ENCODE measurements at regions not wholly inside any gene's neighbourhood (a gene's known extent, or its start where the extent isn't known, plus 50 kb on each side); places are given as distances from the start of the nearest gene placed in this dataset.
"Not testable (repeated sequence)": the region's sequence is repeated elsewhere in the genome, so short reads cannot be mapped to it uniquely, and the experiment has no call there.

DNA sequence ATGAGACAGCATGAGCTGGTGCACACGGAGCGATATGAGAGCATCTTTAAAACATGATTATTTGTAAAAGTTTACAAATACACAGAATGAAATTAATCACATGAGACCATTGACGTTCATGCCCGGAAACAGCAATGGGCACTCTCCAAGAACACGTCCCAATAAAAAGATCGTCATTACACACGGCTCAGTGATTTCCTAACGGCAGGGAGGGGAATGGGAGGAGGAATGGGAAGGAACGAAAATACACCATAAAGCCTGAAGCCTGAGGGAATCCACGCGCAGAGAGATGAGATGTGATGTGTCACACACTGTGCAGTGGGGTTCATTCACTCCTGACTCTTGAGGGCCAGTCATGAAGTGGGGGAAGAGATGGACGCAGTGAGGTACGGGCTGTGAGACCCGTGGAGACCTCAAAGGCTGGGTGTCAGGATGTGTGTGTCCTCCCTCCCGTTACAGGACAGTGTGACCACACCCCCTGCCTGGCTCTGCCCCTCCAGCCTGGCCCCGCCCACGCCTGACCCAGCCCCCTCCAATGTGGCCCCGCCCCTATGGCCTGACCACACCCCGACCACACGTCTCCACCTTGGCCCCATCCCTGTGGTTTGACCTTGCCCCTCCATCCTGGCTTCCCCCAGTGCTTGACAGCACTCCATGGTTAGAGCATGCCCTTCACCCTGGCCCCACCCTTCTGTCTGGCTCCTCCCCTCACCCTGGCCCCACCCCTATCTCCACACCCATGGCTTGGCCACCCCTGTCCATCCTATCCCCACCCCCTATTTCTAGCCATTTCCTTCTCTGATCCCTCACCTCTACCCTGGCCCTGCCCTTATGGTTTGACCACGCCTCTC is 270.5 kb upstream of the SFSWAP start:
- intact Hi-C loops (cut with DNase I); DNase-seq: not testable (repeated sequence)

- intact Hi-C loops (cut with DNase I) = no loop called here
- DNase-seq = peak in 1 of 42 donors; percentile 8
Observed at GRCh38 chr12:131441060-131441396, 269.9 kb upstream of the SFSWAP start.

GRCh38 chr12:131441638-131442336 is 269.1 kb upstream of the SFSWAP start:
- intact Hi-C loops (cut with DNase I) = no loop called here
- DNase-seq = peak in 2 of 42 donors; percentile 12 to 34

DNA sequence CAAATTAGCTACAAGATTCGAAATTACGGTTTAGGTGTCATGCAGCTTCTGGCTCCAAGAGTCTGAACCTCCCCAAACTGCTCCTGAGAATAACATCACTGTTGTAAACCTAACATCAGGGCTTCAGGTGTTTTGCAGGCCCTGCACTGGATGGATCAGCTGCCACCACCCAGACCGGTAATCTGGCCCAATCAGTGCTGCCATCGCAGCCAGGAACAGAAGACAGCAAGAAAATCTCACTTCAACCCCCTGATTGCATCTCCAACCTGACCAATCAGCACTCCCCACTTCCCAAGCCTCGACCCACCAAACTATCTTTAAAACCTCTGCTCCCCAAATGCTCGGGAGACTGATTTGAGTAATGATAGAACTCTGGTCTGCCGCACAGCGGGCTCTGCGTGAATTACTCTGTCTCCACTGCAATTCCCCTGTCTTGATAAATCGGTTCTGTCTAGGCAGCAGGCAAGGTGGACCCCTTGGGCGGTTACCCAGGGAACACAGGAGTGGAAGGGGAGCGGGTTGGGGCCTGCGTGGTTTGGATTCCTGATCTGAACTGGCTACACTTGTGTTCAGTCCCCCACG is 268.5 kb upstream of the SFSWAP start:
- intact Hi-C loops (cut with DNase I) = no loop called here
- peak in 2 of 42 donors; percentile 7 to 11 for DNase-seq

GRCh38 chr12:131443019-131444000 is 267.6 kb upstream of the SFSWAP start:
- DNase-seq = peak in 2 of 42 donors; percentile 8 to 24
- intact Hi-C loops (cut with DNase I) = no loop called here

DNA sequence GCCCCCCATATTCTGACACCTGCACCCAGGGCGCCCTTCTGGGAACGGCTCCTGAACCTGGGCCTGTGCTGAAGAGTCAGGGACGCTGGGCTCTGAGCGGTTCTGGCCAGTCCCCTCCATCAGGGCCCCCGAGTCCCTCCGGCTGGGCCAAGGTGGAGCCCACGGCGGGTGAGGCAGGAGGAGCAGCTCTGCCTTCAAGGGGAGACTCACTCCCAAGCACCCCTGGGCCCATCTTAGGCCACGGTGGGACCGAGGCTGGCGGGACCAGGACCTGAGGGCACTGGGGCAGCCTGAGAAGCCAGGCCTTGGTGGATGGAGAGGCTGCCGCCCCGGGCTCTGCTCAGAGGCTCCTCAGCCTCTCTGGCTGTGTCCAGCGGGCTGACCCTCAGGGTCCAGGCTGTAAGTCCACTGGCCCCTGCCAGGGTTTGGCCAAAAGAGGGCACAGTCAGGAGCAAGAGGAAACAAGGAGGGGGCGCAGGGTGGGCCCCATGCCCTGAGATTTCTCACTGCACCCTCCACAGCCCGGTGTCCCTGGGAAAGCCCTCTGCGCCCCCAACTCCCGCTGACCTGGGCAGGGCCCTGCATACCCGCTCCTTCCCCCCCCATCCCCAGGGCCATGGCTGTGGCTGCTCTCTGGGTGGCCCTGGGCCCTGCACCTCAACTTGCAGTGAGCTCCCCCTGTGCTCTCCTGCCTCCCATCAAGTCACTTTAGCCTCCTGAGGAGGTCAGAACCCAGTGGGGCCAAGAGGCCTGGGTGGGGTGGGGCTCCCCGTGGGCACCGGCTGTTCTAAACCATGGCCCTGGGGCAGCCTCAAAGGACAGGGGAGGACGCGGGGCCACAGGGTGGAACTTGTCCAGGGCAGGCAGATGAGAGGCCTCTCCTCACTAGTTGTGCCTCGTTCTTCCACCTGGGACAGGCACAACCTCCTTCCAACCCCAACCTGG is 266.4 kb upstream of the SFSWAP start:
- intact Hi-C loops (cut with DNase I) = no loop called here
- DNase-seq = peak in 1 of 42 donors; percentile 36

DNA sequence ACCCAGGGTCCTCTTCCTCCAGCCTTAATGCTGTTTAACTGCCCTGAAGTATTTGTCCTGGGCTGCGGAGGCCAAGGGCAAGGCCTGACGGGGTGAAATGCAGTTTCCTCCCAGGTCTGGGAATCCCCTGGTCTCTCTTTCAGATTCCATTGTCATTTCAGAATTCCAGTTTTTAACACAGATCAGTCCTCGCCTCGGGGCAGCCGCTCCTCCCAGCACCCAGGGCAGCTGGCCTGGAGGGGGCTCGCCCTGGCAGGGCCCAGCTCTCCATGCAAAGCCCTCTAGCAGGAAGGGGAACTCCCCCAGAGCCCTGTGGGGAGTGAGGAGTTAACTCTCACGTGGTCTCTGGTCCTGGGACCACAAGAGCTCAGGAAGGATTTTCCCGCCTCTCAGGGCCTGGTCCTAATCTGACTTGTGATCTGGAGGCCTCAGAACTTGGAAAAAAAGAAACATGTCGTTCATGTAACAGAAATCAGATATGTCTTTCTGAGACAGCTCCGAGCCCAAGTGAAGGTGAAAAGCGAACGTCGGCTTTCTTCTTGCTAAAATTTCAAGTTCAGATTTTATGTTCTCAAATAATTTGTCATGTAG is 265.6 kb upstream of the SFSWAP start:
- peak in 1 of 42 donors; percentile 31 for DNase-seq

DNA sequence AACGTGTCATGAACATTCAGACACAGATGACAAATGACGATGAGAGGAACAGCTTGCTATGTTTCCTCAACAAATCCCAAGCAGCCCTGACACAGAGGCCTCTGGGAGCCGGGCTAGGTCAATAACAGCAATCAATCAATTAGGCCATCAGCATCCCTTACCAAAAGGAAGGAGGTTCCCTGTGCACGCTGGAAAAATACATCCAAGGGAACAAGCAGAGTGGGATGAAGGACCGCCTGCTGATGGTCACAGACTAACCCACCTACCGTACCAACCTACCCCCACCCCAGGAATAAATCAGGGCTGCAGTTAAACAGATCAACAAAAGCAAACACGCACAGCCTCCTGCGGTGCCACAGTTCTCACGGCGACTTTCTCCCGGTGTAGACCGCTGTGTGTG is 265.1 kb upstream of the SFSWAP start:
- peak in 1 of 42 donors; percentile 12 for DNase-seq
- intact Hi-C loops (cut with DNase I) = no loop called here

More for the DNA sequence above, 265.6 kb upstream of the SFSWAP start:
- intact Hi-C loops (cut with DNase I) = no loop called here

DNA sequence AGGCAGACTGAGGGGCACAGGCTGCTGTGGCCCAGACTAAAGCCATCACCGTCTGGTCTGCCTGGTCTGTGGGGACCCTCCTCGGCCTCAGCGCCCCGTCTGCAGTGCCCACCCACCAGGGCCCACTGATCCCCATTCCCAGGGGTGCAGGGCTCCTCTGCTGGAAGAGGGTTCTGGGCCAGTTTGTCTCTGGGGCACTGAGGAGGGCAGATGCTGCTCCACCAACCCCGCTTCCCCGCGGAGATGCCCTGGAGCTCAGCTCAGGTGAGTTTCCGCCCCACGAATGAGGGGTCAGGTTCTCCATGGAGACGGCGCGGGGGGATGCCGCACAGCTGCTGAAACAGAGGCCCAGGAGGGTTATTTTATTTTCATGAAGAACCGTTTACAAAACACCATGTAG is 263.3 kb upstream of the SFSWAP start:
- peak in 2 of 42 donors; percentile 5 to 19 for DNase-seq
- intact Hi-C loops (cut with DNase I) = not testable (repeated sequence)

- intact Hi-C loops (cut with DNase I) = no loop called here
Observed at GRCh38 chr12:131448254-131448795, 262.6 kb upstream of the SFSWAP start.

GRCh38 chr12:131449027-131449426 is 261.9 kb upstream of the SFSWAP start:
- DNase-seq = no peak
- intact Hi-C loops (cut with DNase I) = no loop called here

More at GRCh38 chr12:131448254-131448795, 262.6 kb upstream of the SFSWAP start:
- peak in 2 of 42 donors; percentile 26 to 29 for DNase-seq

DNA sequence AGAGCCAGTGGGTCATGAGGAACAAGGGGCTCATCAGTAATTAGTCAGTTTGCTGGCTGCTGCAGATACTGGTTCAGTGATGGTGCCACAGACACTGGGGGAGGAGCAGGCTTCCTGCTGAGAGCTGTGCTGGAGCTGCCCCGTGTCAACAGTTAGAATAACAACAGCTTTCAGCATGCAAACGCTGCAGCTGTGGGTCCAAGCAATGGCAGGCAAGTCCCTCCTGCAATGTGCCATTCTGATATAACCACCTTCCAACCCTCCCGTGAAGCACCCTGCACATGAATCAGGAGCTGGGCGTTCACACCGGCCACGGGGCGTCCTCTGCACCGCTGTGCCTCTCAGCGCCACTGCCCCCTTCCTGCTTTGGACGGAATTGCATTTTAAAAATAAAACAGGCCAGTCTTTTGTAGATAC is 258.4 kb upstream of the SFSWAP start:
- intact Hi-C loops (cut with DNase I) = no loop called here
- DNase-seq = peak in 2 of 42 donors; percentile 31 to 32

GRCh38 chr12:131454418-131455217 is 256.3 kb upstream of the SFSWAP start:
- peak in 22 of 42 donors; percentile 13 to 66 (median 37) for DNase-seq

DNA sequence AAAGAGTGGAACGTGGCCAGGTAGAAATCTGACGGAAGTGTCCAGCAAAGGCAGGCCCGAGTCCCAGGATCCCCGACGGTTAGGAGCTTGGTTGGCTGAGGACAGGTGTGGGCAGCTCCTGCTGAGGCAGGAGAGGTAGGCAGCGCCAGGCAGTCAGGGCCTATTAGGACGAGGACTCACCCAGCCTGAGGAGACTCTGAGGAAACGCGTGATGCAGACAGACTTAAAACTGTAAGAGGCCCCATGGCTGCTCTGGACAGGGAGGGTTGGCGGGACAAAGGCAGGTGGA is 255.7 kb upstream of the SFSWAP start:
- intact Hi-C loops (cut with DNase I) = no loop called here
- no peak for DNase-seq

More at GRCh38 chr12:131454418-131455217, 256.3 kb upstream of the SFSWAP start:
- intact Hi-C loops (cut with DNase I) = no loop called here

DNA sequence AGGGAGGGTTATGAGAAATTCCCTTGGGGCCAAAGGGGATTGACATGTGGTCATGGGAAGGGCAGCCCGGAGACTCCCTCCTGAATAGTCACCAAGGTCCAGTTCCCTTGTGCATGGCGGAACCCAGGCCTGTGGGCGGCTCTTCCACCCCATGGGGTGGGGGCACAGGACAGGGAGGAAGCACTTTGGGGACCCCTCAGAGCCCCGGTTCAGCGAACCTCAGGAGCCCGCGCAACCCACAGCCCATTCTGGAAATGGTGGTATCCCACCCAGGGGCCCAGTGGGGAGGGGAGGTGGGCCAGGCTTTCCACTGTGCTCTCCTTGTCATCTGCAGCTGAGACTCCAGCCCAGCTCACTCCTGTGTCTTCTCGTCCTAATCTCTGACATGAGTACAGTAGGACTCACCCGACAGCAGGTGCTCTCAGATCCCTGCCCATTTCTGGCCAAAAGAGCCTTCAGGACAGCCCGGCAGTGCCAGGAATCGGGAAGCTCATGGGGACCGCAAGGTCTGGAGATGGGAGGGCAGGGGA is 255.2 kb upstream of the SFSWAP start:
- intact Hi-C loops (cut with DNase I) = no loop called here
- peak in 2 of 42 donors; percentile 11 to 18 for DNase-seq
